Suprapubic skin (tissue), 4 donors: ENCODE measurements at regions not wholly inside any gene's neighbourhood (a gene's known extent, or its start where the extent isn't known, plus 50 kb on each side); places are given as distances from the start of the nearest gene placed in this dataset.

Source experiments
- CTCF ChIP-seq, 2 donors: fragments of 200-600 bp in 1 of 2; fragments of 450-650 bp in 1 of 2; sonication (generic) in 1 of 2; IDR thresholded peaks; one replicate each; pipeline ENCODE4 v1.5.1; 2016 to 2019; ENCODE audit warnings: antibody characterized with exemption in 2 of 2, mild to moderate bottlenecking in 1 of 2, moderate library complexity in 1 of 2
- EP300 ChIP-seq: sonication (generic); formaldehyde crosslinking; IDR thresholded peaks from one replicate; pipeline ENCODE4 v1.6.1; 2017; ENCODE audit warnings: antibody characterized with exemption
- POLR2A ChIP-seq, 2 donors: fragments of 450-650 bp; IDR thresholded peaks; one replicate each; pipeline ENCODE4 v1.6.1; 2017; ENCODE audit warnings: antibody characterized with exemption in 2 of 2, mild to moderate bottlenecking in 2 of 2, moderate library complexity in 2 of 2
- POLR2AphosphoS5 ChIP-seq, 3 donors: sonication (generic); formaldehyde crosslinking; IDR thresholded peaks; one replicate each; pipeline ENCODE4 v1.6.1; 2017; ENCODE audit warnings: antibody characterized with exemption in 3 of 3

DNA sequence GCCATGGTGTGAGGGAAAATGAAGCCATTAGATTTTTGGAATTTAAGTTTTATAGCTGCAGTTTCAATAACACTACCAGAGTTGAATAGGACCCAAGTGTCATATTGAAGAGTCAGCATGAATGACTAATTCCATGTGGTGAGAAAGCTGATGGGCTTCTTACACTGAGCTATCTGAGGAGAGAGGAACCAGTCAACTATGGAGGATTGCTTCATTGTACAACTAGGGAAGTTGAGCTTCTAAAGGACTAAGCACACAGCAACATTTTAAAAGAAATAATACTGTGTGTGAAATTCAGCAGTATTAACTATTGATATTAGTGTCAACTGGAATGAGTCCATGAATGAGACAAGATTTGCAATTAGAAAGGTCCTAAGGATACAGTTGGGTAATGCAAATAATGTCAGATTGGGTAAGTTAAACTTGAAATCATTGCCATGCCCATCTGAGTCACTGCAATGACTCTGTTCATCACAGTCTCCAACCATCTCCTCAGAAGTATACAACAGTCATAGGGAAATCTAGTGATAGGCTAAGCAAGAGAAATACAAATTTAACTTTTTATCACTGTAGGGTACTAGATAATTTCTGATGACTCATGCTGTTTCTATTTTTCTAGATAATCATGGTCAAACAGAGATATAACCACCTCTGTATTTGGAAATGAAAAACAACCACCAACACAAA is 394.2 kb downstream of the FSCB start:
- TF ChIP-seq CTCF (IDR thresholded peaks at IDR 0.05): no peak
- TF ChIP-seq POLR2A (IDR thresholded peaks at IDR 0.05): no peak
- no peak for TF ChIP-seq POLR2AphosphoS5 (IDR thresholded peaks at IDR 0.05)
- no peak for TF ChIP-seq EP300
